ENCODE measurements at regions not wholly inside any gene's neighbourhood (a gene's known extent, or its start where the extent isn't known, plus 50 kb on each side); places are given as distances from the start of the nearest gene placed in this dataset.

GRCh38 chrX:108946531-108946930, 210.2 kb upstream of the IRS4 start:
- TF ChIP-seq ZNF580 (tag by site-specific recombination; IDR thresholded peaks at IDR 0.05): no peak
- no peak for TF ChIP-seq FEZF1 (tag by site-specific recombination; IDR thresholded peaks at IDR 0.05)
- no peak for TF ChIP-seq ZNF23 (tag by site-specific recombination; IDR thresholded peaks at IDR 0.05; ENCODE audit: borderline replicate concordance)
- no peak for TF ChIP-seq PRDM1 (tag by site-specific recombination; IDR thresholded peaks at IDR 0.05)
- TF ChIP-seq ZNF112 (tag by site-specific recombination; IDR thresholded peaks at IDR 0.05): no peak
- TF ChIP-seq PRDM4 (tag by site-specific recombination; IDR thresholded peaks at IDR 0.05): no peak
- no peak for TF ChIP-seq ZNF391 (tag by site-specific recombination; IDR thresholded peaks at IDR 0.05; ENCODE audit: borderline replicate concordance, low read depth)
- no peak for TF ChIP-seq GLIS2 (tag by site-specific recombination; IDR thresholded peaks at IDR 0.05)
- TF ChIP-seq ZNF426 (tag by site-specific recombination; IDR thresholded peaks at IDR 0.05): no peak
- TF ChIP-seq, protein P1, sequence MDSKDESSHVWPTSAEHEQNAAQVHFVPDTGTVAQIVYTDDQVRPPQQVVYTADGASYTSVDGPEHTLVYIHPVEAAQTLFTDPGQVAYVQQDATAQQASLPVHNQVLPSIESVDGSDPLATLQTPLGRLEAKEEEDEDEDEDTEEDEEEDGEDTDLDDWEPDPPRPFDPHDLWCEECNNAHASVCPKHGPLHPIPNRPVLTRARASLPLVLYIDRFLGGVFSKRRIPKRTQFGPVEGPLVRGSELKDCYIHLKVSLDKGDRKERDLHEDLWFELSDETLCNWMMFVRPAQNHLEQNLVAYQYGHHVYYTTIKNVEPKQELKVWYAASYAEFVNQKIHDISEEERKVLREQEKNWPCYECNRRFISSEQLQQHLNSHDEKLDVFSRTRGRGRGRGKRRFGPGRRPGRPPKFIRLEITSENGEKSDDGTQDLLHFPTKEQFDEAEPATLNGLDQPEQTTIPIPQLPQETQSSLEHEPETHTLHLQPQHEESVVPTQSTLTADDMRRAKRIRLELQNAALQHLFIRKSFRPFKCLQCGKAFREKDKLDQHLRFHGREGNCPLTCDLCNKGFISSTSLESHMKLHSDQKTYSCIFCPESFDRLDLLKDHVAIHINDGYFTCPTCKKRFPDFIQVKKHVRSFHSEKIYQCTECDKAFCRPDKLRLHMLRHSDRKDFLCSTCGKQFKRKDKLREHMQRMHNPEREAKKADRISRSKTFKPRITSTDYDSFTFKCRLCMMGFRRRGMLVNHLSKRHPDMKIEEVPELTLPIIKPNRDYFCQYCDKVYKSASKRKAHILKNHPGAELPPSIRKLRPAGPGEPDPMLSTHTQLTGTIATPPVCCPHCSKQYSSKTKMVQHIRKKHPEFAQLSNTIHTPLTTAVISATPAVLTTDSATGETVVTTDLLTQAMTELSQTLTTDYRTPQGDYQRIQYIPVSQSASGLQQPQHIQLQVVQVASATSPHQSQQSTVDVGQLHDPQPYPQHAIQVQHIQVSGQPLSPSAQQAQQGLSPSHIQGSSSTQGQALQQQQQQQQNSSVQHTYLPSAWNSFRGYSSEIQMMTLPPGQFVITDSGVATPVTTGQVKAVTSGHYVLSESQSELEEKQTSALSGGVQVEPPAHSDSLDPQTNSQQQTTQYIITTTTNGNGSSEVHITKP (tag by site-specific recombination; IDR thresholded peaks at IDR 0.05): no peak
- no peak for TF ChIP-seq ZNF24 (tag by site-specific recombination; IDR thresholded peaks at IDR 0.05)
- no peak for TF ChIP-seq ZBTB6 (tag by site-specific recombination; IDR thresholded peaks at IDR 0.05)
- TF ChIP-seq GLI2 (tag by site-specific recombination; IDR thresholded peaks at IDR 0.05; ENCODE audit: borderline replicate concordance, low read depth): no peak
- TF ChIP-seq ZNF121 (tag by site-specific recombination; IDR thresholded peaks at IDR 0.05): no peak
- no peak for TF ChIP-seq ZNF549 (tag by site-specific recombination; IDR thresholded peaks at IDR 0.05)
- no peak for TF ChIP-seq ZNF624 (tag by site-specific recombination; IDR thresholded peaks at IDR 0.05)
- TF ChIP-seq ZNF2 (tag by site-specific recombination; IDR thresholded peaks at IDR 0.05): no peak
- TF ChIP-seq, protein P2, sequence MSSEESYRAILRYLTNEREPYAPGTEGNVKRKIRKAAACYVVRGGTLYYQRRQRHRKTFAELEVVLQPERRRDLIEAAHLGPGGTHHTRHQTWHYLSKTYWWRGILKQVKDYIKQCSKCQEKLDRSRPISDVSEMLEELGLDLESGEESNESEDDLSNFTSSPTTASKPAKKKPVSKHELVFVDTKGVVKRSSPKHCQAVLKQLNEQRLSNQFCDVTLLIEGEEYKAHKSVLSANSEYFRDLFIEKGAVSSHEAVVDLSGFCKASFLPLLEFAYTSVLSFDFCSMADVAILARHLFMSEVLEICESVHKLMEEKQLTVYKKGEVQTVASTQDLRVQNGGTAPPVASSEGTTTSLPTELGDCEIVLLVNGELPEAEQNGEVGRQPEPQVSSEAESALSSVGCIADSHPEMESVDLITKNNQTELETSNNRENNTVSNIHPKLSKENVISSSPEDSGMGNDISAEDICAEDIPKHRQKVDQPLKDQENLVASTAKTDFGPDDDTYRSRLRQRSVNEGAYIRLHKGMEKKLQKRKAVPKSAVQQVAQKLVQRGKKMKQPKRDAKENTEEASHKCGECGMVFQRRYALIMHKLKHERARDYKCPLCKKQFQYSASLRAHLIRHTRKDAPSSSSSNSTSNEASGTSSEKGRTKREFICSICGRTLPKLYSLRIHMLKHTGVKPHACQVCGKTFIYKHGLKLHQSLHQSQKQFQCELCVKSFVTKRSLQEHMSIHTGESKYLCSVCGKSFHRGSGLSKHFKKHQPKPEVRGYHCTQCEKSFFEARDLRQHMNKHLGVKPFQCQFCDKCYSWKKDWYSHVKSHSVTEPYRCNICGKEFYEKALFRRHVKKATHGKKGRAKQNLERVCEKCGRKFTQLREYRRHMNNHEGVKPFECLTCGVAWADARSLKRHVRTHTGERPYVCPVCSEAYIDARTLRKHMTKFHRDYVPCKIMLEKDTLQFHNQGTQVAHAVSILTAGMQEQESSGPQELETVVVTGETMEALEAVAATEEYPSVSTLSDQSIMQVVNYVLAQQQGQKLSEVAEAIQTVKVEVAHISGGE (tag by site-specific recombination; conservative IDR thresholded peaks at IDR 0.05; ENCODE audit: low read depth): no peak
- no peak overlapping the region for H3K27ac ChIP-seq (ENCODE audit: extremely low read depth, low read depth, low read length)
- H3K9me3 ChIP-seq (ENCODE audit: control insufficient read depth, insufficient read depth, low read depth, low read length): no peaks in the 10 kb centered on the region
- H3K4me1 ChIP-seq (ENCODE audit: control insufficient read depth, insufficient read depth, low read length): no peaks in the 10 kb centered on the region
- ChIA-PET CTCF (interaction anchor here (0.6 to 1.2 kb wide), 2 partner anchors 13 to 565 kb away, joined by 3 read pairs; no protein-coding TSS in a partner anchor), POLR2A (no interaction called here)
- no peaks in the 10 kb centered on the region for H3K36me3 ChIP-seq (ENCODE audit: control insufficient read depth in 2 of 2, insufficient read depth in 1 of 2, low read length in 2 of 2)
- H3K4me3 ChIP-seq (ENCODE audit: low read depth, low read length): no peak overlapping the region

All from HEK293 (cell line).